ENCODE measurements at regions not wholly inside any gene's neighbourhood (a gene's known extent, or its start where the extent isn't known, plus 50 kb on each side); places are given as distances from the start of the nearest gene placed in this dataset.

- no peak overlapping the region for H2BK5ac ChIP-seq (ENCODE audit: low read depth, low read length, poor library complexity, severe bottlenecking)
- H3K4me2 ChIP-seq (ENCODE audit: low read depth, low read length): peak overlapping the region; percentile 70
- H3K4me1 ChIP-seq (ENCODE audit: control insufficient read depth, insufficient read depth, low read length): peaks cover 3% of the 10 kb centered on the region
- H3K9me3 ChIP-seq (ENCODE audit: control insufficient read depth, insufficient read depth, low read length): no peaks in the 10 kb centered on the region; the same call in 1 of the 2 replicates
- 0 out of 2 replicates have a peak overlapping the region, but pooled peaks have one; percentile 52 for H2AK5ac ChIP-seq (ENCODE audit: low read depth, low read length)
- H2BK120ac ChIP-seq (ENCODE audit: low read depth, low read length): peak overlapping the region; percentile 35; the same call in 1 of the 2 replicates
- peaks cover 3% of the 10 kb centered on the region; the same call in 1 of the 2 replicates for H3K9me1 ChIP-seq (ENCODE audit: insufficient read depth, low read length)
- peak overlapping the region; percentile 25; the same call in 1 of the 3 replicates for H2BK15ac ChIP-seq (ENCODE audit: low read depth, low read length)
- H2AK9ac ChIP-seq (replicated peaks; ENCODE audit: low read depth, low read length, poor library complexity): no peak overlapping the region
- 0% methylated on average over 3 of the region's 15 CpGs; no CpG with 5 or more reads in 1 of the 2 experiments for WGBS, 2 experiments (ENCODE audit: extremely low coverage in 2 of 2, insufficient read length in 1 of 2)
- no peaks in the 10 kb centered on the region for H3K27me3 ChIP-seq (ENCODE audit: control insufficient read depth, insufficient read depth, low read length)
- no peaks in the 10 kb centered on the region for H3K36me3 ChIP-seq (ENCODE audit: control insufficient read depth, insufficient read depth, low read length)
- ATAC-seq (ENCODE audit: low read depth) (peak; percentile 71), DNase-seq (peak; percentile 74)
- no peaks in the 10 kb centered on the region for H3K79me1 ChIP-seq (ENCODE audit: low read depth in 1 of 2, low read length in 2 of 2)
- POLR2A ChIA-PET (ENCODE audit: unreplicated experiment): interaction anchor here (1.0 kb wide), 1 partner anchor 10 kb away, joined by 4 read pairs; no protein-coding TSS in a partner anchor
- no peaks in the 10 kb centered on the region for H4K20me1 ChIP-seq (ENCODE audit: insufficient read depth, low read length)
- no peak overlapping the region for H4K5ac ChIP-seq (ENCODE audit: low read depth, low read length)
- peak overlapping the region; percentile 34 for H2BK20ac ChIP-seq (ENCODE audit: low read depth, low read length)
- H4K8ac ChIP-seq (ENCODE audit: low read depth in 2 of 2, low read length in 2 of 2): no peak overlapping the region; a peak in 1 of 4 replicates
- no peak overlapping the region for H4K91ac ChIP-seq (ENCODE audit: insufficient read depth, low read depth, low read length)
- 0 out of 2 replicates have a peak overlapping the region, but pooled peaks have one; percentile 6 for H3K27ac ChIP-seq (ENCODE audit: insufficient read depth, low read length)
- H3K9ac ChIP-seq (ENCODE audit: low read depth, low read length): no peak overlapping the region
- peak overlapping the region; percentile 52; the same call in 1 of the 2 replicates for H3K4ac ChIP-seq (ENCODE audit: low read depth, low read length)
- H3K23ac ChIP-seq (ENCODE audit: low read depth, low read length): no peak overlapping the region
- H3K14ac ChIP-seq (replicated peaks; ENCODE audit: low read depth, low read length): no peak overlapping the region; the same call in 1 of the 2 replicates
- dilution Hi-C loops (cut with HindIII; ENCODE audit: low sequenced_read_pairs, unreplicated experiment) (no loop called here), intact Hi-C loops (cut with micrococcal nuclease) (no loop called here), in situ Hi-C loops (cut with MboI; ENCODE audit: low sequenced_read_pairs) (no loop called here)
- CTCF ChIA-PET: no interaction called here
- TF ChIP-seq ELK1 (IDR thresholded peaks at IDR 0.05; ENCODE audit: borderline replicate concordance, low read depth, low read length): no peak
- TF ChIP-seq CEBPB (IDR thresholded peaks at IDR 0.05; ENCODE audit: low read depth, low read length): 0 out of 2 replicates have a peak, but pooled peaks have one; percentile 19
- TF ChIP-seq RFX5 (IDR thresholded peaks at IDR 0.05; ENCODE audit: low read depth, low read length): no peak
- H3K56ac ChIP-seq (ENCODE audit: extremely low read depth, insufficient read depth, low read length): no peak overlapping the region
- peak overlapping the region; percentile 25 for H2AFZ ChIP-seq (replicated peaks; ENCODE audit: low read length, poor library complexity)
- H3K4me3 ChIP-seq (ENCODE audit: insufficient read depth, low read depth, low read length): no peak overlapping the region
- no TSS peak for BruUV-seq (replicated peaks)
- 0 out of 2 replicates have a peak overlapping the region, but pooled peaks have one; percentile 9 for H3K18ac ChIP-seq (ENCODE audit: low read depth, low read length)
These were observed 128.5 kb upstream of the ERRFI1 start for GRCh38 chr1:8154621-8155052.
